EL (cell line): ENCODE measurements at regions not wholly inside any gene's neighbourhood (a gene's known extent, or its start where the extent isn't known, plus 50 kb on each side); places are given as distances from the start of the nearest gene placed in this dataset.
A peak's percentile ranks its signal among the peaks of the same experiment; 100 is the strongest.

Experiments
- DNase-seq: peaks from one replicate; pipeline ENCODE4 v3.0.0-alpha.2; 2016

DNA sequence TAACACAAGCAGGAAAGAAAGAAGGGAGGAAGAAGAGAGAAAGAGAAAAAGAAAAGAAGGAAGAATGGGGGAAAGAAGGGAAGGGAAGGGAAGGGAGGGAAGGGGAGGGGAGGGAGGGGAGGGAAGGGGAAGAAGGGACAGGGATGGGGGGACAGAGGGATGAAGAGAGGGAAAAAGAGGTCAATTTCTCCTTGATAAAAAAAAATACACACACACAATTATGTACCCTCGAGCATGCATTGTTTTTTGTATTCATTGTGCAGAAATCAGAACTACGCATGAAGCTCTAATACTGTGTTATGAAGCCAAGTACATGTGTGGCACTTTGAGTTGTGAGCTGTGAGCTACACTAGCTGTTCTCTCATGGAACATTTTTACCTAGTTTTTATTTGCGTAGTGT, 274.9 kb upstream of the CDH18 start:
- no peak for DNase-seq

DNA sequence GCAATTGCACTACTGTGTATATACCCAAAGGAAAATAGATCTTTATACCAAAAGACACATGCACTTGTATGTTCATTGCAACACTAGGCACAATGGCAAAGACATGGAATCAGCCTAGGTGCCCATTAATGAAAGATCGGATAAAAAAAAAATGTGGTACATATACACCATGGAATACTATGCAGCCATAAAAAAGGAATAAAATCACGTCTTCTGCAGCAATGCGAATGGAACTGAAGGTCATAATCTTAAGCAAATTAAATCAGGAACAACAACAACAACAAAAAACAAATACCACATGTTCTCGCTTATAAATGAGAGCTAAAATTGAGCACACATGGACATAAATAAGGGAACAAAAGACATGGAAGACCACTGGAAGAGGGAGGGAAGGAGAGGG, 266.7 kb upstream of the CDH18 start:
- DNase-seq = no peak

DNA sequence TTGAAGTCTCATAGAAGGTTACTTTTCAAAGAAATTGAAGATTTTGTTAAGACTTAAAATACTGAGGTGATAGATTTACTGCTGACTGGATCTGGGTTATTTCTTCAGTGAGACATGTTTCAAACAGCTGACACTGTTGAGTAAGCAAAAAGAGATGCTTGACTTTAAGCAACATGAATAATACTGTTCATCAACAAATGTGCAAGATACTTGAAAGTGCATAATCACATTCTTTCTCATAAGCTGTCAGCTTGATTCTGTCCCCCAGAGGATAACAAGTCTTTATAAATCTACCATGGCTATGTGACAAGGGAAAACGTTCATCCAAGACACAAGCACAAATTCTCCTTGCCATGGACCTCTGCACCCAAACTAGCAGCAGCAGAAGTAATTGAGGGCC, 260.1 kb upstream of the CDH18 start:
- no peak for DNase-seq

DNA sequence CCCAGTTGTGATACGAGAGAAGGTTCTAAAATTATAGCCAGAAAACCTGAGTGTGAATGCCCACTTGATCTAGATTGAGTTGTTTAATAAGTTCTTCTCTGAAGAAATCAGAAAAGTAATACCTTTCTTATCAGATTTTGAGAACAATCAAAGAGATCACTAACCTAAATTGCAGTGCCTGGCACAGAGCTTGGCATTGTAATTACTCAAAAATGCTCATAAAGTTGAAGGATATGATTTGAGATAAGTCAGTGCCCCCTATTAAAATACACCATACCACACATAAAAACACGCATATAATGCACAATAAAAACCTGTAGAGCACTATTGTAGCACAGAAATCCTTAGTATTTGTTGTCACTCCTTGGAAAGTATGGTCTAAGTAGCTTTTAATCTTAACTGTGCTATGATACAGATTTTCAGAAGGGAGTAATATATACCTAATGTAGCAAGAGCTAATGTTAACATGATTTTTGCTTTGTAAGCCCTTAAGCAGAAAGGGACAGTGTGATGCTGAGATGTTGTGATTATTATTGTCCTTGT, 257.5 kb upstream of the CDH18 start:
- no peak for DNase-seq

DNA sequence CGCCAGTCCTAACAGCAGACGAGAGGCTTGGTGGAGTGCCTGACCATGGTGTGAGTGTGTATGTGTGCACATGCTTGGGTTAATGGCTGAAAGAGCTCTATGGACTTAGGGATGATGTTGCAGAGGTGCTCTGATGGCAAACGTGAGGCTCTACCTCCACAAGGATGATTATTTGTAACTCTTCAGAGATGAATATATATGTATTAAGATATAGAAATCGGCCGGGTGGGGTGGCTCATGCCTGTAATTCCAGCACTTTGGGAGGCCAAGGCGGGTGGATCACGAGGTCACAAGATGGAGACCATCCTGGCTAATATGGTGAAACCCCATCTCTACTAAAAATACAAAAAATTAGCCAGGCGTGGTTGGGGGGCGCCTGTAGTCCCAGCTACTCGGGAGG, 253.4 kb upstream of the CDH18 start:
- no peak for DNase-seq

DNA sequence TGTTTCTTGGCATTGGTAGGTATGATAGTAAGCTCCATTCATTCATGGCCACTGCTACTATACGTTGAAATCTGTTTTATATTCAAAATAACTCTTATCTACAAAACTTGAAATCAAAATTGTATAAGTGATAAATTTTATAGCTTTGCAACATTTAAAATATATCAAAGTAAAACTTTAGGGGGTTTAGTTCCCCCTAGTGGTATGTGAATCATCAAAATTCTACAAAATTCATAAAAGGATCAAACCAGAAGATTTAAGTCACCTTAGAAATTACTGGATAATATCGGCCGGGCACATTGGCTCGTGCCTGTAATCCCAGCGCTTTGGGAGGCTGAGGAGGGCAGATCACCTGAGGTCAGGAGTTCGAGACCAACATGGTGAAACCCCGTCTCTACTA, 243.0 kb upstream of the CDH18 start:
- no peak for DNase-seq

DNA sequence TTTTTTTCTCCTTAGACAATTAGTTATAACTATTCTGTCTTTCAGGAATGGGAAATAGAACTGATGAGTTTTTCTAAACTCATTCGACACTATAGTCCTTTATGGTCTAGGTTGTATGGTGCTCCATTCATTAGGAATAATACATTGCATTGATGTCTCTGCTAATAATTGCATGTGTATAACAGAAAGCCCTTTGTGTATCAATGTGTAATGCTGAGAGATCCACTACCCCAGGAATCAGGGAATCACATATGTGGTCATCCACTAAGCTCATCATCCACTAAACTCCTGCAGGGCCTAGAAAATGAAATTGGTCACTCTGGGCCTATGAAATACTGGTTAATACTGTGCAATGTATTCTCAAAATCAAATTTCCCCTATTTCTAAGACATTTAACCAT, 242.0 kb upstream of the CDH18 start:
- no peak for DNase-seq

DNA sequence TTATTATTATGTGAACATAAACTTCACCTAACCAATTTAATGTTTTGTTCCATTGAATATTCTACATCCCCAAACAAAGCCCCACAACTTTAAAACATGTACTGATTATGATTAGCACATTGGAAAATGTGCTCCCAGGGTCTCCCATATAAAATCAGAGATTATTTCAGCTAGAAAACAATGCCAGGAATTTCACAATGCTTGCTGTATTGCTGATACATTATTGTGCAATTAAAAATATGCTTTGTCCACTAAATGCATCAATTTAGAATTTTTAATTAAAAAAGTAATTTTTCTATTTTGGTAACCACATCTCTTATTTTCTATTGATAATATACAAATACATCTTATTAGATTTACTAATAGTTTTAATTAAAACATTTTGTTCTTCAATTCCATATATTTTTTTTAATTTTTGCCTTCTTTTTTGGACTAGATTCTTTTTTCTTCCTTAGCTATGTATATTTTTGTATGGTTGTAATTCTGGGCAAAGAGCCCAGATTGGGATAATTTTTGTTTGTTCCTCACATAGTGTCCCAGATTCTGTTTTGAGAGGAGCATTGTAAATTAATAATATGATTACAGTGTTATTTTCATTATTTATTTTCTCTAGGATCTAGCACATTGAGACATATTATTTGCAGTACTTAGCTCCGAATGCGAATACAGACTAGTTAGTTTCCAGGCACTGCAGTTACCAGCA, 241.5 kb upstream of the CDH18 start:
- peak; percentile 26 for DNase-seq

DNA sequence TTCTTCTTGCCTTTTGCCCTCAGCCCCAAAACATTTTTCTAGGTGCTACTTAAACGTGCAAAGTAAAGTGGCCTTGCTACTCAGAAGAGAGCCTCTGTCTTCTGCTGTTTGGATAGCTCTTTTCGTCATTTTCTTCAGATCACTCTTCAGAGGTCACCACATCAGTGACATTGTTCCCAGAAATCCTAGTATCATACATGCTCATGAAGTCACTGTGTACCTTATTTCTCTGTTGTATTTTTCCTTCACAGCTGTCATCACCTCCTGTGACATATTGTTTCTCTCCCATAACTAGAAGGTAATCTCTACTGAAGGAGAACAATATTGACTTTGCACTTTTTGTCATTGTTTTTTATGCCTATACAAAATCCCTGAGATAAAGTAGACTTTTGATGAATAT, 237.0 kb upstream of the CDH18 start:
- no peak for DNase-seq

DNA sequence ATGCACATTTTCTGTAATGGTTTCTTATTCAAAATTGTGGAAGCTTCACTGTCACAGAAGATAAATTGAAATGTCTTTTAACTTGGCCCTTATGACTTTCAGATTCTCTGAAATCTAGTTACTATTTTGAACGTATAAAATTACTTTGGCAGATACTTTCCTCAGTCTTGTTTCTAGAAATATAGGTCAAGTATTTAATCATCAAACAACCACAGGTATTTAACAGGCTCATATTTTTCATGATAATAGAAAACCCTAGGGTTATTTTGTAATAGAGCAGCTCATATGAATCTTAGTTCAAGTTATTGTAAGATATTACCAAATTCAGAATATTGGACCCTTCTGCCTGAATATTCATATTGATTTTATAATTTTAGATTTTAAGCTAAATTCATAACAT, 236.0 kb upstream of the CDH18 start:
- DNase-seq = no peak

DNA sequence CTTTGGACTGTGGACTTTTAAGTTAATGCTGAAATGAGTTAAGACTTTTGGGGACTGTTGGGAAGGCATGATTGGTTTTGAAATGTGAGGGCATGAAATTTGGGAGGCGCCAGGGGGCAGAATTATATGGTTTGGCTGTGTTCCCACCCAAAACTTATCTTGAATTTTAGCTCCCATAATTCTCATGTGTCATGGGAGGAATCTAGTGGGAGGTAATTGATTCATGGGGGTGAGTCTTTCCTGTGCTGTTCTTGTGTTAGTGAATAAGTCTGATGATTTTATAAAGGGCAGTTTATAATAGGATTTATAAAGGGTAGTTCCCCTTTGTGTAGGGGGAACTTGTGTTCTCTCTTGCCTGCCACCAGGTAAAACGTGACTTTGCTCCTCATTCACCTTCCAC, 235.5 kb upstream of the CDH18 start:
- no peak for DNase-seq

DNA sequence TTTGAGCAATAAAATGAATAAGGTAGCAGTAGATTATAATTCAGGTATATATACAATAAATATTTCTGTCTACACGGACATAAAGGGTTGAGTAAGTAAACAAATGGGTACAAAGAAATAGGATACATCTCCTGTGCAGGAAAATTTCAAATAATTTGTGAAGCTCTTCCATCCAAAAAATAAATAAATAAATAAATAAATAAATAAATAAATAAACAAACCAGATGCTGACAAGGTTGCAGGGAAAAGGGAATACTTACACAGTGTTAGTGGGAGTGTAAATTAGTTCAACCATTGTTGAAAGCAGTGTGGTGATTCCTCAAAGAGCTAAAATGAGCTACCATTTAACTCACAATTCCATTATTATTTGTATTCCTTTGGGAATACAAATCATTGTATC, 227.3 kb upstream of the CDH18 start:
- no peak for DNase-seq

DNA sequence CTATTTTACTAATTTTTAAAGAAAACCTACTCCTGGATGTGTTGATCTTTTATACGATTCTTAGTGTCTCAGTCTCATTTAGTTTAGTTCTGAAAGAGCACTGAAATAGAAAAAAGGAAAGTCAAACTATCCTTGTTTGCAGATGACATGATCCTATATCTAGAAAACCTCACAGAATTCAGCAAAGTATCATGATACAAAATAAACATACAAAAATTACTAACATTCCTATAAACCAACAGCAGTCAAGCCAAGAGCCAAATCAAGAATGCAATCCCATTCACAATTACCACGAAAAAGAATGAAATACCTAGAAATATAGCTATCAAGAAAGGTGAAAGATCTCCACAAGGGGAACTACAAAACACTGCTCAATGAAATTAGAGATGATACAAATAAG, 225.8 kb upstream of the CDH18 start:
- DNase-seq = no peak

DNA sequence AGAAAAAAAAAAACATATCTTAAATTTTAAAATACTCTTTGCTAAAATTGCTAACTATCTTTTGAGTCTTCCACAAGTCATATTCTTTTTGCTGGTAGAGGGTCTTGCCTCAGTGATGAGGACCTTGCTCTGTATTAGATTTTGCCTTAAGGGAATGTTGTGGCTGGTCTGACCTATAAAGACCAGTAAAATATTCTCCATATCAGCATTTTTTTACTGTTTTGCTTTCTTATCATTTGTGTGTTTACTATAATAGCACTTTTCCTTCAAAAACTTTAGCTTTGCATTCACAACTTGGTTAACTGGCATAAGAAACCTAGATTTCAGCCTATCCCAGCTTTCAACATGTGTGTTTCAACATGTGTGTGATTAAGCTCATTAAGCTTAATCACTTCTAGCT, 224.7 kb upstream of the CDH18 start:
- no peak for DNase-seq

DNA sequence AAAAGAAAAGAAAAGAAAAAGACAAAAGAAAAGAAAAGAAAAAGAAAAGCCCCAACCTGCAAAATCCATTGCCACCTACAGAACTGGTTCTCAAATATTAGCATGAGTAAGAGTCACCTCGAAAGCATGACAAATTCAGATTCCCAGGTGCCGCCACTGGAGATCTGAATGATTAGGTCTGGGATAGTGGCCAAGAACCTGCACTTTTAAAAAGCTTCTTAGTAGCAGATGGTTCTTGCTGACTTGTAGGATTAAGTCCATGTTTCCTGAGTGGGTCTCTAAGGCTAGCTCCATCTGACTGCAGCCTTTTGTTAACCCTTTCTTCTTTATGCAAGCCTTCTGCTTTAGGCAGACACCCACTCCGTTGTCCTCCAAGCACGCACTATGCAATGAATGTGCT, 178.5 kb upstream of the CDH18 start:
- DNase-seq = peak; percentile 1

DNA sequence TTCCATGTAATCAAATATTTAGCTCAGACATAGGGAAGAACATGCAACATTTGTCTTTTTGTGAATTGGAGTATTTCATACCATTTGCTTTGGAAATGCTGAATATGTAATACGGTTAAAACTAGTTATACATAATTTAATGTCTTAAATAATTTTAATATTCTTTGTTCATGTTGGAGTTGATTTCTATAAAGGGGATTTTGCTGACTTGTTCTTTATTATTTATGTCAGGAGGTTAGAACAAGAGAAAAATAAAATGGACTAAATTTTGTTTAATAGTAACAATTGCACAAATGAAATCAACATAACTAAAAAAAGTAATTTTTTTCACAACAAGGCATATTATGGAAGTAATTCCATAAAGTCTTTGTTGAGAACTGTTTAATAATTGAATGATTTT, 170.0 kb upstream of the CDH18 start:
- DNase-seq = no peak

DNA sequence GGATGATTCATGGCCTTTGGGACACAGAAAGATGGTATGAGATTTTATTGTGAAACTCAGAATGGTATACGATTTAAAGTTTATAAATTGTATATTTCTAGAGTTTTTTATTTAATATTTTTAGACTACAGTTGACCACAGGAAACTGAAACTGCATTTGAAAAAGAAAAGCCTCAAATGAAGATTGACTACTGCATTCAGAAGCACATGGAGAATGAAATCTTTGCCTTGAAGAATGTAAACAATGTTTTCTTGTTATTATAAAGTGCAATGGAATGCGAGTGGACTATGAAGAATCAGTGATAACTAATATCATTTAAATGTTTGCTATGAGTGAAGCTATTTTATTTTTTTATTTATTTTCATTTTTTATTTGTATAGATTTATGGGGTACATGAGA, 169.1 kb upstream of the CDH18 start:
- DNase-seq = peak; percentile 18

DNA sequence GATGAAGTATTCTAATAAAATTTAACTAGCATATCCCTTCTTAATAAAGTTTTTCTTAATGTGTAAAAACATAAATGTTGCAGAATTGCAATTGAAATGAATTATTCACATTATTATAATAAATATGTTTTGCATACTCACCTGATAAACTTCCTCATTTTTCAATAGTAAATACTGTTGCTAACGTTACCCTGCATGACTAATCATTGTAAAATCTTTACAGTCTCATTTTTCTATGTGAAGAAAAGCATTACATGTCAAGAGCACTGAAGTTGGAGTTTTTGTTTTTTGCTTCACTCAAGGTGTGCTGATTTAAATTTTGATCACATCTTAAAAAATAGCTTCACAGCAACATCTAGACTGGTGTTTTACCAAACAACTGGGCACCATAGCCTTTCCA, 157.2 kb upstream of the CDH18 start:
- DNase-seq = no peak

DNA sequence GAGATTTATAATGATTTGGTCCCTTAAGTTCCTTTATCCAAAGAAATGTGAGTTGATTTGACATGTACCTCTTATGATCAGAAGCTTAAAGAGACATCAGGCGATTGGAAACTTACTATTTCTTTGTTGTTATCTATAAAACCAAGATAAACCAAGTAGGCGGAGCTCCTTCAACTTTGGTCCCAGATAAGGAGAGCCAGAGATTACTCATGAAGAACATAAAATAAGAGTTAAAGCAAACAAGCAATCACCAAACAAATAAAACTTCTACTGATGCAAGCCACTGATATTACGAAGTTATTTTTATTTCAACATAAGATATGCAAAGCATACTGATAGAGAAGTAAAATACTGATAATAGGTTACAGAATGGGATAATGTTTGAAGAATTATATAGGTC, 141.5 kb upstream of the CDH18 start:
- no peak for DNase-seq

DNA sequence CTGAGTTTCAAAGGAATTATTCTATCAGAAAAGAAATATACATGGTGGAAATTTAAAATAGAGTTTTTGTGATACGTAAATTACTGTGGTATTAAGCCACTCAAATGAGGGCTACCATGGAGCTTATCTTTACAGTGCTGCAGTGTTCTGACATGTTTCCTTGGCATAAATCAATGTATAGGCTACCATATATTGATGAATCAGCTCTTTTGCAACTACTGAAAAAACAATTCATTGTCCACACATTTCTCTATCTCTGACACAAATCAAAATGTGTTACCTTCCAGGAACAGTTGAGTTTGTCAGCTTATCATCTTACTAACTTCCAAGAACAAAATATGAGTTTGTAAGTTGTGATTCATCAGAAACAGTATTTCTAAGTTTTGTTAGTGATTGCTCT, 140.3 kb upstream of the CDH18 start:
- DNase-seq = no peak

DNA sequence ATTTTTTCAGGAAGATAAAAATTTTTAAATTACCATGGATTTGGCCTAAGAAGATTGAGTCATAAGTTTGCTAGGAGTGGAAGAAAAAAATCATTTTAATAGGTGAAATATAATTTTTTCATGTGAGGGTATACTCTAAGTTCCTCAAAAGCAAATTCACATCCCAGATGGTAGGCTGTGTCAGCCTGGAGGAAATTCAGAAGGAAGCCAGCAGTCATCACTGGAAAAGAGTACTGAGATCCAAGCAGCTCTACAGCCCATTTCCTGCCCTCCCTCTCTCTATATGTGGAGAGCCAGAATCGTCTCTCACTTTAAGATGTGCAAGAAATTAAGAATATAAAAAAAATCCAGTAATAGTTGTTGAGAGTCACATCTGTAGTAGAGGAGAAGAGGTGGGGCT, 126.5 kb upstream of the CDH18 start:
- DNase-seq = no peak

DNA sequence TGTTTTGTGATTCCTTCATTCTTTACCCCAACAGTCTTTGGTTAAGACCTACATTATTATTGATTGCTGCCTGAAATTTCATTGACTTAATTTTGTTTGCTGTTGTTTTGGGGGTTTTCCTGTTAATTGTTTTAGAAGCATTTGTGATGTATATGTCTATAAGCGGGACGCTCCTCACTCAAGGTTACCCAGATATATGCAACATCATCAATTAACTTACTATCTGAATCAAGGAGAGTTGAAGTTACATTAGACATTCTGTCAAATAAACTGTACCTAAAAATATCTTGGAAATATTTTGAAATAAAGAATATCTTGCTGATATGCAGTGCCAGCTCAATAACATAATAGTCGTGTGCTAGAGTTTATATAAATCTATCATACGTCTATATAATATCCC, 125.9 kb upstream of the CDH18 start:
- no peak for DNase-seq

DNA sequence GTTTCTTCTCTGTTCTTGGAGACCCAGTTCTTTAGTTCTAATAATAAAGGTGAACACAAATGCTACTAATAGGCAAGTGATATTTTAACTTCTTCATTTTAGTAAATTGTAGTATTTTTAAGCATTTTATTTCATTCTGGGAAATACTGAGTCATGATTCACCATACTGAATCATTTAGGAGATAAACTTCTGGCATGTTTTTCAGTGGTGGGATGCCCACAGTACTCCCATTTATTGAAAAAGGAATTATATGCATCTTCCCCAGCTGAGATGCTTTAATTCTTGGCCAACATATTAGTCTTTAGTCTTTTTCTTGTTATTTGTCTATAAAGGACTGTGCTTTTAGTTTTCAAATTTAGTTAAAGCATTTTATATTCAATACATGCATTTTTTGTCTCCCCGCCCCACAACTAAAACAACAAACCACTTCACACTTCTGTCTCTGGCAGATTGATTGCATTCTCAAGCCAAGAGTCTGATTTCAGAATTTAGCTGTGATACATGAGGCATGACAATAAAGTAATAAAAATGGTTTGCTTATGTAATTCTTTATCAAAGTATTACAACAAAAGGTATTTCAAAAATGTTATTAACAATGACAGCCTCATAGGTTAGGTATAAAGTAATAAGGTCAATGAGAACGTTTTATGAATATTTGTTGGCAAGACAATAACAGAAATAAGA, 125.2 kb upstream of the CDH18 start:
- peak; percentile 24 for DNase-seq

DNA sequence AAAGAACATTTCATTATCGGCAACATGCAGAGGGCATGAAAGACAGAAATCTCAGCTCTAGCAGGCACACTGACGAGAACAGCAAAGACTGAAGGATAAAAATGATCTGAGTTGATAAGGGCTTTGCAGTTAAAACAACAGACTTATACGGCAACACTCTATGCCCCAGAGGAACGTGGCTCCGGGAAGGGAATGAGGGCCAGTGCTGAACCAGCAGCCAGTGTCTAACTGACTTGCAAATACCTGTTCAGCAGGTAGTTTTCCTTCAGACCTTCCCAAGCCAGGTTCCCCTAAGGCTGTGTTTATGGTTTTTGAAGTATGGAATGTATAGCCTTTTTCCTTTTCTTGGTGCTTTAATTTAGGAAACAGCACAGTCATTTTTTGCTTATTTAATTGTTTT, 121.3 kb upstream of the CDH18 start:
- DNase-seq = no peak

DNA sequence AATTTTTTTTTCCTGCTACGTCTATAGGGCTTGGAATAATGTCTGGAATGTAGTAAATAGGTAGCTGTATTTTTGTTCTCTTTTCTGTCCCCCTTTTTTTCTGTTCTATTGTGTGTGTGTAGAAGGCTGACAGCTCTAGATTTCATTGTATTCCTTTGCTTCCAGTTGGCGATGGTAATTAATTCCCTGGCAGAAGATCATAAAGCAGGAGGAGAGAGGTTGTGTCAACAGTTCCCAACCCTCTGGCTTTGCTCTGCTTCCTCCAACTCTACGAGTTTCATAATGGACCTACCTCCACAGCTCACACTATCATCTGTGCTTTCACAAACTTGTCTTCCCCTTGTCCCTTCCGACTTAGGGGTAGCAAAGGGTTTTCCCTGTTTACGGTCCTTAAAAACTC, 117.9 kb upstream of the CDH18 start:
- DNase-seq = no peak
